Inflammatory macrophage treated with lipopolysaccharide for 4 hours (primary cell): ENCODE measurements at regions not wholly inside any gene's neighbourhood (a gene's known extent, or its start where the extent isn't known, plus 50 kb on each side); places are given as distances from the start of the nearest gene placed in this dataset.

Experiments used
- DNase-seq: peaks from one replicate; pipeline ENCODE4 v3.0.0-alpha.2; 2020

GRCh38 chr10:104577163-104577562 is 63.9 kb upstream of the SORCS3 start:
- no peak for DNase-seq

GRCh38 chr10:104577861-104578521 is 63.1 kb upstream of the SORCS3 start:
- DNase-seq: no peak

GRCh38 chr10:104578671-104579070 is 62.4 kb upstream of the SORCS3 start:
- DNase-seq: no peak

- no peak for DNase-seq
Measured at GRCh38 chr10:104579136-104579535, 62.0 kb upstream of the SORCS3 start.

GRCh38 chr10:104580321-104580720 is 60.8 kb upstream of the SORCS3 start:
- DNase-seq: no peak

GRCh38 chr10:104580774-104581675 is 60.1 kb upstream of the SORCS3 start:
- DNase-seq: peak; percentile 66

GRCh38 chr10:104581884-104582601 is 59.0 kb upstream of the SORCS3 start:
- DNase-seq: no peak

GRCh38 chr10:104582602-104582951 is 58.5 kb upstream of the SORCS3 start:
- no peak for DNase-seq

- no peak for DNase-seq
Measured at GRCh38 chr10:104582966-104583365, 58.1 kb upstream of the SORCS3 start.

GRCh38 chr10:104584541-104584940 is 56.5 kb upstream of the SORCS3 start:
- DNase-seq: no peak

- no peak for DNase-seq
Measured at GRCh38 chr10:104587751-104588150, 53.3 kb upstream of the SORCS3 start.

GRCh38 chr10:104589431-104589830 is 51.7 kb upstream of the SORCS3 start:
- DNase-seq: no peak

- no peak for DNase-seq
Measured at GRCh38 chr10:104589871-104590270, 51.2 kb upstream of the SORCS3 start.
